ENCODE measurements at regions not wholly inside any gene's neighbourhood (a gene's known extent, or its start where the extent isn't known, plus 50 kb on each side); places are given as distances from the start of the nearest gene placed in this dataset.

- Histone ChIP-seq H3K4me3 (ENCODE audit: control extremely low read depth in 1 of 5, extremely low read depth in 1 of 5, insufficient read depth in 1 of 5, low read depth in 2 of 5, low read length in 4 of 5) (no peak overlapping the region), H3K27me3 (replicated peaks in 1 of 4; ENCODE audit: control extremely low read depth in 1 of 4, control insufficient read depth in 3 of 4, insufficient read depth in 4 of 4, low read length in 3 of 4) (no peaks in the 10 kb centered on the region), H3K79me2 (ENCODE audit: control insufficient read depth, insufficient read depth, low read length) (no peaks in the 10 kb centered on the region), H2AFZ (ENCODE audit: insufficient read depth, low read depth, low read length, poor library complexity, severe bottlenecking) (no peak overlapping the region), H3K27ac (ENCODE audit: low read length in 2 of 2) (no peak overlapping the region), H3K9me3 (ENCODE audit: control extremely low read depth in 1 of 3, control insufficient read depth in 2 of 3, insufficient read depth in 1 of 3, low read length in 2 of 3) (peaks cover 0 to 6% (median 0%) of the 10 kb centered on the region in 3 donors), H3K4me2 (replicated peaks; ENCODE audit: low read depth, low read length, poor library complexity, severe bottlenecking) (no peak overlapping the region), H3K9ac (ENCODE audit: low read length) (no peak overlapping the region), H3K36me3 (replicated peaks in 1 of 2; ENCODE audit: control extremely low read depth in 1 of 2, control insufficient read depth in 1 of 2, extremely low read depth in 1 of 2, insufficient read depth in 2 of 2, low read length in 1 of 2) (no peaks in the 10 kb centered on the region), H4K20me1 (ENCODE audit: control insufficient read depth, insufficient read depth, low read length, poor library complexity, severe bottlenecking) (no peaks in the 10 kb centered on the region), H3K4me1 (ENCODE audit: control insufficient read depth in 2 of 2, insufficient read depth in 2 of 2, low read length in 2 of 2) (no peaks in the 10 kb centered on the region)
- ChIA-PET CTCF (no interaction called here), POLR2A (no interaction called here)
- DNase-seq (no peak), ATAC-seq (ENCODE audit: low read depth) (no peak)
- no peaks in the 10 kb centered on the region for H3K27me3 Mint-ChIP-seq
- TF ChIP-seq EZH2 (IDR thresholded peaks at IDR 0.05; ENCODE audit: borderline replicate concordance, insufficient read depth, low read depth, low read length, poor library complexity, severe bottlenecking): no peak
- TF ChIP-seq, protein P1, sequence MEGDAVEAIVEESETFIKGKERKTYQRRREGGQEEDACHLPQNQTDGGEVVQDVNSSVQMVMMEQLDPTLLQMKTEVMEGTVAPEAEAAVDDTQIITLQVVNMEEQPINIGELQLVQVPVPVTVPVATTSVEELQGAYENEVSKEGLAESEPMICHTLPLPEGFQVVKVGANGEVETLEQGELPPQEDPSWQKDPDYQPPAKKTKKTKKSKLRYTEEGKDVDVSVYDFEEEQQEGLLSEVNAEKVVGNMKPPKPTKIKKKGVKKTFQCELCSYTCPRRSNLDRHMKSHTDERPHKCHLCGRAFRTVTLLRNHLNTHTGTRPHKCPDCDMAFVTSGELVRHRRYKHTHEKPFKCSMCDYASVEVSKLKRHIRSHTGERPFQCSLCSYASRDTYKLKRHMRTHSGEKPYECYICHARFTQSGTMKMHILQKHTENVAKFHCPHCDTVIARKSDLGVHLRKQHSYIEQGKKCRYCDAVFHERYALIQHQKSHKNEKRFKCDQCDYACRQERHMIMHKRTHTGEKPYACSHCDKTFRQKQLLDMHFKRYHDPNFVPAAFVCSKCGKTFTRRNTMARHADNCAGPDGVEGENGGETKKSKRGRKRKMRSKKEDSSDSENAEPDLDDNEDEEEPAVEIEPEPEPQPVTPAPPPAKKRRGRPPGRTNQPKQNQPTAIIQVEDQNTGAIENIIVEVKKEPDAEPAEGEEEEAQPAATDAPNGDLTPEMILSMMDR (IDR thresholded peaks at IDR 0.05): no peak
- intact Hi-C loops (cut with micrococcal nuclease): no loop called here
- H3K27ac Mint-ChIP-seq: no peak overlapping the region
- peaks cover 2% of the 10 kb centered on the region for H3K4me1 Mint-ChIP-seq
- H3K9me3 Mint-ChIP-seq (ENCODE audit: insufficient read depth): no peaks in the 10 kb centered on the region
- no peak overlapping the region for H3K4me3 Mint-ChIP-seq
Observed at GRCh38 chr5:53416144-53416738, 64.2 kb upstream of the FST start.

DNA sequence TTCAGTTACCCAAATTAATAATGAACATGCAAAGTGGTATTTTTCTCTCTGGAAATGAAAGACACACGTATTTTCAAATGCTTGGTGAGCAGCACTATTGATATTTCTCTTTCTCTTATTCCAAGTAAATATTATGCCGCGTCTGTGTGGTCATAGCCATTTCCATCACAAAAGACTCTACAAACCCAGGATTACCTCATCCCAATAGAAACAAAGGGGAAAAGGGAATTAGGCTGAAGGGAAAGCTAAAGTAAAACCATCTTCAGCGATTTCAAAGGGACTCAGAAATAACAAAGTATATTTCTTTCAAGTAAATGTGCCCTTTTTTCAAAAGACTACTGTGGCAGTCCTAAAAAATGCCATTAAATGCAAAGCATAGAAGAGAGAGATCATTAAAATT, 62.0 kb upstream of the FST start:
- no peaks in the 10 kb centered on the region for H3K9me3 Mint-ChIP-seq (ENCODE audit: insufficient read depth)
- CTCF ChIA-PET: no interaction called here
- DNase-seq: no peak

More for the DNA sequence above, 62.0 kb upstream of the FST start:
- Histone ChIP-seq H4K20me1 (ENCODE audit: control insufficient read depth, insufficient read depth, low read length, poor library complexity, severe bottlenecking) (no peaks in the 10 kb centered on the region), H2AFZ (ENCODE audit: insufficient read depth, low read depth, low read length, poor library complexity, severe bottlenecking) (no peak overlapping the region), H3K4me1 (ENCODE audit: control insufficient read depth in 2 of 2, insufficient read depth in 2 of 2, low read length in 2 of 2) (no peaks in the 10 kb centered on the region), H3K36me3 (replicated peaks in 1 of 2; ENCODE audit: control extremely low read depth in 1 of 2, control insufficient read depth in 1 of 2, extremely low read depth in 1 of 2, insufficient read depth in 2 of 2, low read length in 1 of 2) (no peaks in the 10 kb centered on the region), H3K27me3 (replicated peaks in 1 of 4; ENCODE audit: control extremely low read depth in 1 of 4, control insufficient read depth in 3 of 4, insufficient read depth in 4 of 4, low read length in 3 of 4) (no peaks in the 10 kb centered on the region), H3K9ac (ENCODE audit: low read length) (no peak overlapping the region), H3K9me3 (ENCODE audit: control extremely low read depth in 1 of 3, control insufficient read depth in 2 of 3, insufficient read depth in 1 of 3, low read length in 2 of 3) (peaks cover 0 to 6% (median 0%) of the 10 kb centered on the region in 3 donors), H3K27ac (ENCODE audit: low read length in 2 of 2) (no peak overlapping the region), H3K79me2 (ENCODE audit: control insufficient read depth, insufficient read depth, low read length) (no peaks in the 10 kb centered on the region), H3K4me2 (replicated peaks; ENCODE audit: low read depth, low read length, poor library complexity, severe bottlenecking) (no peak overlapping the region), H3K4me3 (ENCODE audit: control extremely low read depth in 1 of 5, extremely low read depth in 1 of 5, insufficient read depth in 1 of 5, low read depth in 2 of 5, low read length in 4 of 5) (no peak overlapping the region)
- POLR2A ChIA-PET: no interaction called here
- no peak overlapping the region for H3K27ac Mint-ChIP-seq
- TF ChIP-seq, protein P1 (IDR thresholded peaks at IDR 0.05): no peak
- H3K4me1 Mint-ChIP-seq: no peaks in the 10 kb centered on the region
- ATAC-seq (ENCODE audit: low read depth): no peak
- 83% methylated on average over 1 of the region's 4 CpGs for WGBS (ENCODE audit: insufficient coverage)
- peaks cover 5% of the 10 kb centered on the region for H3K27me3 Mint-ChIP-seq
- H3K4me3 Mint-ChIP-seq: no peak overlapping the region
- intact Hi-C loops (cut with micrococcal nuclease): no loop called here

Measured in B cell (primary cell).